Astrocyte (in vitro differentiated cells and primary cell): ENCODE measurements at regions not wholly inside any gene's neighbourhood (a gene's known extent, or its start where the extent isn't known, plus 50 kb on each side); places are given as distances from the start of the nearest gene placed in this dataset.
A peak's percentile ranks its signal among the peaks of the same experiment; 100 is the strongest.

Source experiments
- DNase-seq: peaks from one replicate; pipeline ENCODE4 v3.0.0-alpha.2; 2010; ENCODE audit warnings: low read depth
- FAIRE-seq: peaks from 2 replicates; lab custom pipeline; 2011; peaks lifted over from hg19 to GRCh38; lab: Jason Lieb, UNC
- H2AFZ ChIP-seq: 2 replicates; pipeline ENCODE4 v1.6.0; 2012; ENCODE audit warnings: low read depth, low read length, inconsistent platforms
- H3K27ac ChIP-seq: 2 replicates; pipeline ENCODE4 v1.5.1; 2011; ENCODE audit warnings: low read depth, low read length, inconsistent platforms
- H3K27me3 ChIP-seq: 2 replicates; pipeline ENCODE4 v1.6.0; 2011; ENCODE audit warnings: low read length, inconsistent platforms; ENCODE audit not compliant: insufficient read depth
- H3K36me3 ChIP-seq: 2 replicates; pipeline ENCODE4 v1.5.1; 2011; ENCODE audit warnings: low read length, inconsistent platforms; ENCODE audit not compliant: insufficient read depth
- H3K4me1 ChIP-seq: 2 replicates; pipeline ENCODE4 v1.5.1; 2011; ENCODE audit warnings: low read length, inconsistent platforms; ENCODE audit not compliant: insufficient read depth
- H3K4me2 ChIP-seq: 2 replicates; pipeline ENCODE4 v1.6.0; 2012; ENCODE audit warnings: low read length, inconsistent platforms
- H3K4me3 ChIP-seq: 2 replicates; pipeline ENCODE4 v1.5.1; 2011; ENCODE audit warnings: low read depth, mild to moderate bottlenecking, low read length, inconsistent platforms; ENCODE audit not compliant: insufficient read depth
- H3K79me2 ChIP-seq: 2 replicates; pipeline ENCODE4 v1.6.0; 2012; ENCODE audit warnings: mild to moderate bottlenecking, low read length, inconsistent platforms; ENCODE audit not compliant: insufficient read depth
- H3K9ac ChIP-seq: 2 replicates; pipeline ENCODE4 v1.6.0; 2012; ENCODE audit warnings: mild to moderate bottlenecking, low read length, inconsistent platforms
- H3K9me3 ChIP-seq: 2 replicates; pipeline ENCODE4 v1.5.1; 2012; ENCODE audit warnings: low read depth, mild to moderate bottlenecking, low read length, inconsistent platforms; ENCODE audit not compliant: insufficient read depth
- H4K20me1 ChIP-seq: 2 replicates; pipeline ENCODE4 v1.6.0; 2012; ENCODE audit warnings: low read length, inconsistent platforms; ENCODE audit not compliant: insufficient read depth
- H3K27ac Mint-ChIP-seq: one replicate; pipeline ENCODE4 v1.8.0; 2021; ENCODE audit warnings: mild to moderate bottlenecking, mixed read lengths; ENCODE audit not compliant: unreplicated experiment
- H3K27me3 Mint-ChIP-seq: one replicate; pipeline ENCODE4 v1.8.0; 2021; ENCODE audit warnings: low read depth, mixed read lengths; ENCODE audit not compliant: unreplicated experiment
- H3K36me3 Mint-ChIP-seq: one replicate; pipeline ENCODE4 v1.8.0; 2021; ENCODE audit warnings: low read depth, mixed read lengths; ENCODE audit not compliant: unreplicated experiment
- H3K4me1 Mint-ChIP-seq: one replicate; pipeline ENCODE4 v1.8.0; 2021; ENCODE audit warnings: low read depth, mixed read lengths; ENCODE audit not compliant: unreplicated experiment
- H3K4me3 Mint-ChIP-seq: one replicate; pipeline ENCODE4 v1.8.0; 2021; ENCODE audit warnings: mild to moderate bottlenecking, moderate library complexity, mixed read lengths; ENCODE audit not compliant: unreplicated experiment
- H3K9me3 Mint-ChIP-seq: one replicate; pipeline ENCODE4 v1.8.0; 2021; ENCODE audit warnings: mild to moderate bottlenecking, mixed read lengths; ENCODE audit not compliant: unreplicated experiment
- EZH2 ChIP-seq: IDR thresholded peaks from 2 replicates; pipeline ENCODE4 v1.6.1; 2012; ENCODE audit warnings: mild to moderate bottlenecking, low read length, inconsistent platforms; ENCODE audit not compliant: insufficient read depth
- TF ChIP-seq, protein P1 (sequence below): IDR thresholded peaks from 2 replicates; pipeline ENCODE4 v1.5.1; 2011; ENCODE audit warnings: low read depth, mild to moderate bottlenecking, inconsistent platforms, low read length, moderate library complexity; ENCODE audit not compliant: insufficient read depth

DNA sequence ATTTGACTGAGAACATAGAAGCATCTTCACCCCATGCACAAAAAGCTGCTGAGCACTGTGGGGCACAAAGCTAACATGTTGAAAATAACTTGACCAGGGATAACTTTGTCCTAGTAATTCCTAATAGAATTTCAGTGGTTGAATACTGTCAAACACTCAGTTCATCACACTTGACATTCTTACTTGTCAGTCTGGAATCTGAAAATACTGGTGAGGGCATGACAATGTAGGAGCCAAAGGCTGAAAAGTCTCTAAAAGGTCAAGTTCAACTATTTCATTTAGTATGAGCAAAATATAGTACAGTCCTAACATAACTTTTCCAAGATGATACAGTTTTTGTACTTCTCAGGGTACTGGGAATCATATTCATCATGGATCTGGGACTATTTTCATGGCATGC, 504.4 kb upstream of the LMO3 start:
- Histone ChIP-seq H2AFZ (no peak overlapping the region), H3K9me3 (no peaks in the 10 kb centered on the region), H3K4me3 (no peak overlapping the region), H3K27me3 (no peaks in the 10 kb centered on the region), H4K20me1 (no peaks in the 10 kb centered on the region), H3K4me1 (no peaks in the 10 kb centered on the region), H3K36me3 (no peaks in the 10 kb centered on the region), H3K79me2 (no peaks in the 10 kb centered on the region), H3K4me2 (no peak overlapping the region), H3K27ac (no peak overlapping the region), H3K9ac (no peak overlapping the region)
- DNase-seq (no peak), FAIRE-seq (no peak)
- Mint-ChIP-seq H3K36me3 (no peaks in the 10 kb centered on the region), H3K27ac (no peak overlapping the region), H3K27me3 (no peaks in the 10 kb centered on the region), H3K4me1 (peaks cover 22% of the 10 kb centered on the region), H3K9me3 (no peaks in the 10 kb centered on the region), H3K4me3 (no peak overlapping the region)
- TF ChIP-seq EZH2 = no peak
- TF ChIP-seq, protein P1, sequence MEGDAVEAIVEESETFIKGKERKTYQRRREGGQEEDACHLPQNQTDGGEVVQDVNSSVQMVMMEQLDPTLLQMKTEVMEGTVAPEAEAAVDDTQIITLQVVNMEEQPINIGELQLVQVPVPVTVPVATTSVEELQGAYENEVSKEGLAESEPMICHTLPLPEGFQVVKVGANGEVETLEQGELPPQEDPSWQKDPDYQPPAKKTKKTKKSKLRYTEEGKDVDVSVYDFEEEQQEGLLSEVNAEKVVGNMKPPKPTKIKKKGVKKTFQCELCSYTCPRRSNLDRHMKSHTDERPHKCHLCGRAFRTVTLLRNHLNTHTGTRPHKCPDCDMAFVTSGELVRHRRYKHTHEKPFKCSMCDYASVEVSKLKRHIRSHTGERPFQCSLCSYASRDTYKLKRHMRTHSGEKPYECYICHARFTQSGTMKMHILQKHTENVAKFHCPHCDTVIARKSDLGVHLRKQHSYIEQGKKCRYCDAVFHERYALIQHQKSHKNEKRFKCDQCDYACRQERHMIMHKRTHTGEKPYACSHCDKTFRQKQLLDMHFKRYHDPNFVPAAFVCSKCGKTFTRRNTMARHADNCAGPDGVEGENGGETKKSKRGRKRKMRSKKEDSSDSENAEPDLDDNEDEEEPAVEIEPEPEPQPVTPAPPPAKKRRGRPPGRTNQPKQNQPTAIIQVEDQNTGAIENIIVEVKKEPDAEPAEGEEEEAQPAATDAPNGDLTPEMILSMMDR = no peak

DNA sequence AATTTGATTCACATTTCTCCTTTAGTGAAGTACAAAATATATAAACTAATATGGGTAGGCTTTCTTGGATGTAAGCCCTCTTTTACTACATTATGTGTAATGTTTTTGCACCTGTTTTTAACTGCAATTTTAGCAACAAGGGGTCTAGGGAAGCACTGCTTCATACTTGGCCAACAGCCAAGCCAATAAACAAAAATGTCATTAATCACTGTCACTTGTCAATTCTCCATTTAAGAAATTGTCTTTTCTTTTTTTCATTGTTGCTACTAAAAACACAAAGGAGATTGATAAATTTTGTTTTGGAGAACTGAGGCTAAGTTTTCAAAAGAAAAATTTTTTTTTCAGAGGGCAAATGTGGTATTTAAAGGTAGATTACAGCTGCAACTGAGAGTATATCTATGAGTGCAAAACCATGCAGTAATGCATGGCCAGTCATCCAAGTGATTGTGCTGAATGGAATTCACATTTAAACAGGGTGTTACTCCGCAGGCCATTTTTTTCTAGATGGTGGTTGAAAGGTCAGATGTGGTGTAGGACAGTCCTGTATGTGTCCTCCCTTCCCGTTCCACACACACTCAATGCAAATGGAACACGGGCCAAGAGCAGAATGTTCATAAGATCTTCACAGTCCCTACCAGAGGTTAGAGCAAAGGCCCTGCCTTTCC, 503.0 kb upstream of the LMO3 start:
- H3K4me3 Mint-ChIP-seq = no peak overlapping the region
- no peaks in the 10 kb centered on the region for H3K27me3 Mint-ChIP-seq

DNA sequence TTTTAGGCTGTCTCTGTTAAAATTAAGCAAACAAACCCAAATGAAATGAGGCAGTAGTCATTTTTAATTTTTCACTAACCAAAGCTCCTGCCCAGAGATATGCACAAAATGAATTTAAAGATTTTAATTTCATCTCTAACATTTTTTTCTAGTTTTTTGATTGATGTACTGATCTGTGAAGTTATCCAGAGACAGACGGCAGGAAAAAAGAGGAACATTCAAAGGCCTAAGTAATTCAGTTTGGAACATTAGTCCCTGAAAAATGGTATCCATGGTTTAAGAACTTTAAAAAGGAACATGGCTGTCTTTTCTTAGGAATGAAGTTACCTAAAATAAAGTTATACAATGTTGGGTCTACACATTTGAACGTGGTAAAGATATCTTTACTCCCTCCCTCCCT, 498.8 kb upstream of the LMO3 start:
- H3K27ac ChIP-seq = no peak overlapping the region
- DNase-seq = no peak
- H4K20me1 ChIP-seq = no peaks in the 10 kb centered on the region
- H2AFZ ChIP-seq = no peak overlapping the region
- H3K27me3 ChIP-seq = no peaks in the 10 kb centered on the region
- no peaks in the 10 kb centered on the region for H3K27me3 Mint-ChIP-seq
- H3K4me3 ChIP-seq = no peak overlapping the region
- TF ChIP-seq, protein P1 = no peak
- no peak for TF ChIP-seq EZH2
- FAIRE-seq = no peak
- H3K79me2 ChIP-seq = no peaks in the 10 kb centered on the region
- H3K4me3 Mint-ChIP-seq = no peak overlapping the region
- no peaks in the 10 kb centered on the region for H3K36me3 Mint-ChIP-seq
- H3K36me3 ChIP-seq = no peaks in the 10 kb centered on the region
- peaks cover 14% of the 10 kb centered on the region for H3K4me1 Mint-ChIP-seq
- H3K9ac ChIP-seq = no peak overlapping the region
- H3K9me3 ChIP-seq = no peaks in the 10 kb centered on the region
- H3K4me2 ChIP-seq = no peak overlapping the region
- H3K27ac Mint-ChIP-seq = no peak overlapping the region
- H3K9me3 Mint-ChIP-seq = no peaks in the 10 kb centered on the region
- H3K4me1 ChIP-seq = no peaks in the 10 kb centered on the region

More for the DNA sequence above, 503.0 kb upstream of the LMO3 start:
- no peak overlapping the region for H3K27ac ChIP-seq
- H3K27me3 ChIP-seq = no peaks in the 10 kb centered on the region
- no peaks in the 10 kb centered on the region for H3K79me2 ChIP-seq
- H3K36me3 ChIP-seq = no peaks in the 10 kb centered on the region
- no peaks in the 10 kb centered on the region for H3K9me3 ChIP-seq
- no peaks in the 10 kb centered on the region for H4K20me1 ChIP-seq
- no peak overlapping the region for H3K4me2 ChIP-seq
- Mint-ChIP-seq H3K9me3 (no peaks in the 10 kb centered on the region), H3K4me1 (peaks cover 22% of the 10 kb centered on the region), H3K27ac (peak overlapping the region; percentile 27), H3K36me3 (no peaks in the 10 kb centered on the region)
- no peaks in the 10 kb centered on the region for H3K4me1 ChIP-seq
- H3K4me3 ChIP-seq = no peak overlapping the region
- H3K9ac ChIP-seq = no peak overlapping the region
- no peak for FAIRE-seq
- no peak for TF ChIP-seq EZH2
- TF ChIP-seq, protein P1 = no peak
- peak; percentile 33 for DNase-seq
- H2AFZ ChIP-seq = no peak overlapping the region
